ENCODE measurements at regions not wholly inside any gene's neighbourhood (a gene's known extent, or its start where the extent isn't known, plus 50 kb on each side); places are given as distances from the start of the nearest gene placed in this dataset.

DNA sequence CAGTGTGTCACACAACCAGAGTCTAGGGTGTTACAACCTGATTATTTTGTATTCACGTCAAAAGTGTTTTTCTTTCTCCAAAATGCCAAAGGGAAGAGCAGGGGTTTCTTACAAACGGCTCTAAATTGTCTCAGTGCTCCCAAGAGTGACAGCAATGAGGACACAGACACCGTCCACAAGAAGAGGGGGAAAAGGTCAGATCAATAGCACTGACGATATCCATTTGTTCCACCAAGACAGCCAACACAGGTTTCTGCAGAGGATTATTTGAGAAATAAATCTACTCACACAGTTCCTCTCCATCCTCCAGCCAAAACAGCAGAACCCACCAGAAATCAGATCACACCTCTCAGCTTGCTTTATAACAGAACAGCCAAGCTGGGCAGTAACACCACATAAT, 193.9 kb downstream of the SEC16B start:
- Mint-ChIP-seq H3K36me3 (ENCODE audit: insufficient read depth) (no peaks in the 10 kb centered on the region), H3K4me1 (no peaks in the 10 kb centered on the region), H3K9me3 (peaks cover 22% of the 10 kb centered on the region), H3K4me3 (no peak overlapping the region), H3K27ac (ENCODE audit: low read depth) (no peak overlapping the region), H3K27me3 (no peaks in the 10 kb centered on the region)
- DNase-seq (ENCODE audit: low spot score in 2 of 2) (no peak), ATAC-seq (replicated peaks; ENCODE audit: extremely low read depth, poor library complexity, severe bottlenecking) (no peak)

DNA sequence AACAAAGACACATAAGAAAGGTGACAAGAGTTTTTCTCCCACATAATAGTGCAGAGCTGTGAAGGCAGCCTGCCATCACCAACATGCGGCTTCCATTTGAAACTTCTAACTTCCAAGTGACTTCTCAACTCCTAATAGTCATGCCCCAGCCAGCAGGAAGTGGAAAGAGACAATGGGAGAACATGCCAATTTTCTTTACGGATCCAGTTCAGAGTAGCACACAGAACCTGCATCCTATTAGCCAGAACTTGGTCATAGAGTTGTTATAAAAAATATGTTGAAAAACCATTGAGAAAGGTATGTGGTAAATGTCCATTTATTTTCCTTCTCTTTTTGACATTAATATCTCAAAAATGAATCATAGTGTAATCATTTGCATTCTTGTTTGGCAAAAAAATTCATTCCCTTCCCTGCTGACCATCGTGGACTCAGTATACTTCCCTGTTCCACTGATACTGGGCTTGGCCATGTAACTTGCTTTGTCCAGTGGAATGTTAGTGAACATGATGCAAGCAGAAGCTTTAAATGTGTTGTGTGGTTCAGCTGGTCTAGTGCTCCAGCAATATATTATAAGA, 197.4 kb downstream of the SEC16B start:
- ATAC-seq (replicated peaks; ENCODE audit: extremely low read depth, poor library complexity, severe bottlenecking) = no peak
- H3K4me3 Mint-ChIP-seq = no peak overlapping the region

DNA sequence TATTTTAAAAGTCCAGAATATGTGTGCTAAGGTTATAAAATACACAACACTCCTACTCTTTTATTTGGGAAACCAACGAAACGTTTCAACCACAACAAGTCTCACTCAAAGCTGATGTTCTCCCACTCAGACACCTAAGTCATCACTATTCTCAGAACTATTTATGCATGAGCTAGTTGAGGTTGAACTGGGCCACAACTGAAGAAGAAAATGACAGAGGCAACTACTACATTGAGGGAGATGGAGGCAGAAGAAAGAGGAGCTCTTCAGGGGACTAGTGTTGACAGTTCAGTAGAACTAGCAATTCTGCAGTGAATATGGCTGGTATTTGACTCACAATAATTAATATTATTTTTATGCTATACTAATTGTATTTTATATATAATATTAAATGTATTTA, 198.2 kb downstream of the SEC16B start:
- Mint-ChIP-seq H3K4me1 (no peaks in the 10 kb centered on the region), H3K36me3 (ENCODE audit: insufficient read depth) (no peaks in the 10 kb centered on the region), H3K27me3 (no peaks in the 10 kb centered on the region), H3K9me3 (peaks cover 20% of the 10 kb centered on the region), H3K4me3 (no peak overlapping the region), H3K27ac (ENCODE audit: low read depth) (no peak overlapping the region)
- no peak for DNase-seq (ENCODE audit: low spot score in 2 of 2)
- ATAC-seq (replicated peaks; ENCODE audit: extremely low read depth, poor library complexity, severe bottlenecking) = no peak

More for the DNA sequence above, 197.4 kb downstream of the SEC16B start:
- Mint-ChIP-seq H3K9me3 (peaks cover 20% of the 10 kb centered on the region), H3K4me1 (no peaks in the 10 kb centered on the region), H3K36me3 (ENCODE audit: insufficient read depth) (no peaks in the 10 kb centered on the region), H3K27me3 (no peaks in the 10 kb centered on the region), H3K27ac (ENCODE audit: low read depth) (no peak overlapping the region)
- no peak for DNase-seq (ENCODE audit: low spot score in 2 of 2)

DNA sequence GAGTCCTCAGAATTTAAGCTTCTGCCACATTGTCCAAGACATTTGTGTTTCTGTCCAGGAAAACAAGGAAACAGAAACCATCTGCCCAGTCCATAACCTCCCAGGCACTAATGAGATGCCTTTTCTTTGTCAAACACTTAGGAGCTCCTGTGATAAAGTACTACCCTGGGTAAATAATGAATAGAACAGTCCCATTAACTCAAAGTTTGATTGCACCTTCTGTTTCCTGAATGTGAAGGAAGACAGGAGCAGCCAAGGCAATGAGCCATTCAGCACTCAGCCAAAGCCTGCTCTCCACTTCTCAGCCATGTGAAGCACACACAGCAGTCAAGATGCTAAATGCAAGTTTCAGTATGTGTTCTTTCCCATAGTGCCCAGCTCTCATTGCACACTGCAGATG, 199.8 kb downstream of the SEC16B start:
- Mint-ChIP-seq H3K4me1 (no peaks in the 10 kb centered on the region), H3K4me3 (no peak overlapping the region), H3K27ac (ENCODE audit: low read depth) (no peak overlapping the region), H3K36me3 (ENCODE audit: insufficient read depth) (no peaks in the 10 kb centered on the region), H3K27me3 (no peaks in the 10 kb centered on the region), H3K9me3 (peaks cover 11% of the 10 kb centered on the region)
- ATAC-seq (replicated peaks; ENCODE audit: extremely low read depth, poor library complexity, severe bottlenecking) (no peak), DNase-seq (ENCODE audit: low spot score in 2 of 2) (no peak)

DNA sequence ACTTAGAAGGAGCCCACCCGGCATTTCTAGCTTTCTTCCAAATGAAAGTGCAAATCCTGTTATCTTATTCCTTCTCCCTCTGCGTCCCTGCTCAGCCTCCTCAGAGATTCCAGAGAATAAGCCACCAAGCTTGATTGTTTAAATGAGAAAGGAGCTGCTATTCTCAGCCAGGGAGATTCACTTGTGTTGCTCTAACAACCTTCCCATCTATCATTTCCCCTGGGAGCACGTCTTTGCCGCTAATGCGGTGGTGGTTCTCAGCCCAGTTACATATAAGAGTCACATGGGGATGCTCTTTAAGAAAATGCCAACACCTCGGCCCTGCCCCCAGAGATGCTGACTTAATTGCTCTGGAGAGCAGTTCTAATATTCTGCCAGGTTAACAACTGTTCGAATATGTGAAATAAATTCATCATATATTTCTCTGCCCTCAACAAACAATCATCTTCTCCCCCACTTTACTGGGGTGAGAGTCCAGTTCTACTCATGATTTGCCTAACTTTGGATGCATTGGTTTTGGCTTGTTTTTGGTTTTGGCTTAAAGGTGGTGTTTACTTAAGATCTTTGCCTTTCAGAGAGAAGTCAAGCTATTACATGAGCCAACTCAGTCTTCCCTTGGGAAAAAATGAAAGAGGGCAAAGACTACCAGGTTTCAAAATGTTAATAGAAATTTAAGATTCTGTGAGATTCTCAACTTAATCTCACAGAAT, 213.9 kb downstream of the SEC16B start:
- H3K27ac Mint-ChIP-seq (ENCODE audit: low read depth) = no peak overlapping the region
- no peaks in the 10 kb centered on the region for H3K27me3 Mint-ChIP-seq
- H3K36me3 Mint-ChIP-seq (ENCODE audit: insufficient read depth) = no peaks in the 10 kb centered on the region
- DNase-seq (ENCODE audit: low spot score in 2 of 2) (no peak), ATAC-seq (replicated peaks; ENCODE audit: extremely low read depth, poor library complexity, severe bottlenecking) (no peak)
- H3K4me1 Mint-ChIP-seq = no peaks in the 10 kb centered on the region
- H3K4me3 Mint-ChIP-seq = no peak overlapping the region
- H3K9me3 Mint-ChIP-seq = peaks cover 19% of the 10 kb centered on the region

DNA sequence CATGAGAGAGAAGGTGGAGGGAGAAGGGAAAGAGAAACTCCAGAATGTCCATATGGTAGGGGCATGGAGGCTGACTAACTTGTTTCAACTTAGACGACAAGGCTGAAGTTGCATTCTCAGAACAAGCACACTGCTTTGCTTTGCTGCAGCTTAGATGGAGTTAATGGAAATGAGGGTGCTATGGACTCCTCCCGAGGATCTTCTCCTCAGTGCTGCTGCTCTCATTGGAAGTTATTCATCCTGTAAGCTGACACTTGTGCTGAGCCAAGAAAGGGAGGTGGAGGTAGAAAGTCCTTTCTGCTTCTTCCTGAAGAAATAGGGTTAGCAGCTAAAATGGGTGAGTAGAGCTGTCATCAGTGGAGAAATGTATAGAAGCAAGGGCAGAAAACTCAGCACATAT, 215.3 kb downstream of the SEC16B start:
- no peak overlapping the region for H3K4me3 Mint-ChIP-seq
- H3K27ac Mint-ChIP-seq (ENCODE audit: low read depth) = no peak overlapping the region
- no peak for ATAC-seq (replicated peaks; ENCODE audit: extremely low read depth, poor library complexity, severe bottlenecking)
- H3K4me1 Mint-ChIP-seq = no peaks in the 10 kb centered on the region
- no peaks in the 10 kb centered on the region for H3K36me3 Mint-ChIP-seq (ENCODE audit: insufficient read depth)
- no peaks in the 10 kb centered on the region for H3K27me3 Mint-ChIP-seq
- DNase-seq (ENCODE audit: low spot score in 2 of 2) = no peak
- peaks cover 19% of the 10 kb centered on the region for H3K9me3 Mint-ChIP-seq

DNA sequence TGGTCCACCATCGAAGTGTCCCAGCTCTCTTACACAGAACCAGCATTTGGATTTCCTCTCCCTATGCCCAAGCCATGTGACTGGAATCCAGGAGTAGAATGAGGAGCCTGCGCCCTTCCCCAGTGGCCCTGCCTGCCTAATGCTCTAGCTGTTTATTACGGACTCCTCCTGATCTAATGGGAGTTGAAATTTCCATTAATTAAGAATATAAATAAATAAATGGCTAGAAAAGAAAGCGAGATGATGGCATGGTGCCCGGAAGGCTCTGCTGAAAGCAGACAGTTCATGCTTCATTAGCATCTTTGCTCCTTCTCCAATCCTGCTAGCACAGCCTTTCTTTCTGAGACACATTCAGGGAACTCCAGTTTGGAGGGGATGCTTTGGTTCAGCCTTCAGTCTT, 216.2 kb downstream of the SEC16B start:
- Mint-ChIP-seq H3K4me3 (no peak overlapping the region), H3K27ac (ENCODE audit: low read depth) (no peak overlapping the region), H3K4me1 (no peaks in the 10 kb centered on the region), H3K36me3 (ENCODE audit: insufficient read depth) (no peaks in the 10 kb centered on the region), H3K27me3 (no peaks in the 10 kb centered on the region), H3K9me3 (peaks cover 14% of the 10 kb centered on the region)
- ATAC-seq (replicated peaks; ENCODE audit: extremely low read depth, poor library complexity, severe bottlenecking) (no peak), DNase-seq (ENCODE audit: low spot score in 2 of 2) (no peak)

DNA sequence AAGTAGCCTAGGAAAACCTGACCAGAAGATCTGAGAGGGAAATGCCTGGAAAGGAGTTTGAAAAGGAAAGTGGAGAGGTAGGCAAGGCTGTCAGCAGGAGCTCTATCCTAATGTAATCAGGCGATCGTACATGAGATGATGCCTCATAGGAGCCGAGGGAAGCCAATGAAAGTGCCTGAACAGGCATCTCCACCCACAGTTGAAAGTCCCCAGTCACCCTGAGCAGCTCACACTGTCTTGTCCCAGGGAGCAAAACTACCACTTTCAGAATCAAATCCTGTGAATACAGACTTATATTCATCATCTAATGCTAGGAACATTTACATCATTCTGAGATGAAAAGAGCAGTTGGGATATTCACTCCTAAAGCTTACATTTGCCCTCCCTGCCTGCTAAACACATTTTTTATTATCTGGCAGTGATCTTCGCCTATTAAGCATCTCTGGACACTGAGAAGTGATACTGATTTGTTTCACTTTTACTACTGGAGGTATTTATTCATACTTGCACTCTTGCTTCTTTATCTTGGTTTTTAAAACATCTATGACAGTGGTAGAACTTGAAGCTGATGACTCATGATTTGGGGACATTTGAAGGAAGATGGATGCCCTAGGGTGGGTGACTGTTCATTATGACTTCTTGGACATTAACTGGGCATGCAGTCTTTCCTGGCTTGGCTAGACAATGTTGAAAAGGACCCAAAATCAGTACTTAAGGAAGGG, 221.6 kb downstream of the SEC16B start:
- no peaks in the 10 kb centered on the region for H3K27me3 Mint-ChIP-seq
- H3K4me1 Mint-ChIP-seq = no peaks in the 10 kb centered on the region
- DNase-seq (ENCODE audit: low spot score in 2 of 2) (no peak), ATAC-seq (replicated peaks; ENCODE audit: extremely low read depth, poor library complexity, severe bottlenecking) (no peak)
- H3K27ac Mint-ChIP-seq (ENCODE audit: low read depth) = no peak overlapping the region
- peaks cover 20% of the 10 kb centered on the region for H3K9me3 Mint-ChIP-seq
- no peak overlapping the region for H3K4me3 Mint-ChIP-seq
- H3K36me3 Mint-ChIP-seq (ENCODE audit: insufficient read depth) = no peaks in the 10 kb centered on the region

DNA sequence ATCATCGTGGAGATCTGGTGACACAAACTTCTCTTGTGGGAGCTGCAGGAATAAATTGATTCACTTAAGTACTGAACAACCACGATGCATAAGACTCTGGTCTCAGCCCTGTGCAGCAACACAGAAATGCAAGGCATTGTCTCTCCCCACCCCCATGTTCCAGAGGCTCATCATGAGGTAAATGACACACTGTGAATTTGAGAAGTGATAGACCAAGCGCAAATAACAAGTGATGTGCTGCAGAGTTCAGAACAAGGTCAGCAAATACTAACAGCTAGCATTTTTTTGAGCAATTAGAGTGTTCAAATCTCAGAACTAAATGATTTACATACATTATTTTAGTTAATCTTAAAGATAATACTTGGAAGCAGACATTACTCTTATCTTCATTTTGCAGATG, 223.7 kb downstream of the SEC16B start:
- no peak overlapping the region for H3K27ac Mint-ChIP-seq (ENCODE audit: low read depth)
- ATAC-seq (replicated peaks; ENCODE audit: extremely low read depth, poor library complexity, severe bottlenecking) (no peak), DNase-seq (ENCODE audit: low spot score in 2 of 2) (no peak)
- H3K27me3 Mint-ChIP-seq = no peaks in the 10 kb centered on the region
- no peaks in the 10 kb centered on the region for H3K4me1 Mint-ChIP-seq
- H3K4me3 Mint-ChIP-seq = no peak overlapping the region
- peaks cover 15% of the 10 kb centered on the region for H3K9me3 Mint-ChIP-seq
- no peaks in the 10 kb centered on the region for H3K36me3 Mint-ChIP-seq (ENCODE audit: insufficient read depth)

DNA sequence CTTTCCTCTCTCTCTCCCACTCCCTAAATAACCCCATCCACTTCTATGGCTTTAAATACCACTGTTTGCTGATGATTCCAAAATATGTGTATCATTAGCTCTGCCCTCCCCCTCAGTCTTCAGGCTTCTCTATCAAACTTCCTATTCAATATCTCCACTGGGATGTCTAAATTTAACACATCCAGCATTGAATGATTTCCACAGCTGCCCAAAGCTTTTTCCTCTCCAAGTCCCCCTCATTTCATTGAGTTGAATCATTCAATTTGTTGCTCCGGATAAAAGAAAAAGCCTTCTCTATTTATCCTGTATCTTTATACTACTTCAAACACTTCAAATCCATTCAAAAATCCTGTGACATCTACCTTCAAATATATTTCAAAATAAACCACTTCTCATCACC, 225.0 kb downstream of the SEC16B start:
- Mint-ChIP-seq H3K4me1 (no peaks in the 10 kb centered on the region), H3K9me3 (peaks cover 15% of the 10 kb centered on the region), H3K36me3 (ENCODE audit: insufficient read depth) (no peaks in the 10 kb centered on the region), H3K27ac (ENCODE audit: low read depth) (no peak overlapping the region), H3K4me3 (no peak overlapping the region), H3K27me3 (no peaks in the 10 kb centered on the region)
- ATAC-seq (replicated peaks; ENCODE audit: extremely low read depth, poor library complexity, severe bottlenecking) = no peak
- no peak for DNase-seq (ENCODE audit: low spot score in 2 of 2)

DNA sequence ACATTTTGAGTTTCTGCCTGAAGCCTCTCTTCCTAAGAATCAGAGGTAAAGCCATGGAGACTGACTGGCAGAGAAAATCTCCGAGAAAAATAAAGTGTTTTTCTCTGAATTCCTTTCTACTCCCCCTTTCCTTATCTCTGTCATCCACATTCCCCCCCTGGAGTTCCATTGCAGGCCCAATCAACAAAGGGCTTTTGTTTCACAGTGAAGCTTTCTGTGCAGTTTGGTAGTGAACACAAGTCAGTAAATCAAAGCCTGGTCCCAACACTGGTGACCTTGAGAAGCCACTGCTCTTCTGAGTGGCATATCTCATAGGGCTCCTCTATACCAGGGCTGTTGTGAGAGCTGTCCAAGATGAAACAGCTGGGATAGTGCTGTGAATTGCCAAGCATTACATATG, 228.4 kb downstream of the SEC16B start:
- Mint-ChIP-seq H3K36me3 (ENCODE audit: insufficient read depth) (no peaks in the 10 kb centered on the region), H3K4me3 (no peak overlapping the region), H3K27me3 (no peaks in the 10 kb centered on the region), H3K9me3 (peaks cover 15% of the 10 kb centered on the region), H3K4me1 (no peaks in the 10 kb centered on the region), H3K27ac (ENCODE audit: low read depth) (no peak overlapping the region)
- DNase-seq (ENCODE audit: low spot score in 2 of 2) (no peak), ATAC-seq (replicated peaks; ENCODE audit: extremely low read depth, poor library complexity, severe bottlenecking) (no peak)

DNA sequence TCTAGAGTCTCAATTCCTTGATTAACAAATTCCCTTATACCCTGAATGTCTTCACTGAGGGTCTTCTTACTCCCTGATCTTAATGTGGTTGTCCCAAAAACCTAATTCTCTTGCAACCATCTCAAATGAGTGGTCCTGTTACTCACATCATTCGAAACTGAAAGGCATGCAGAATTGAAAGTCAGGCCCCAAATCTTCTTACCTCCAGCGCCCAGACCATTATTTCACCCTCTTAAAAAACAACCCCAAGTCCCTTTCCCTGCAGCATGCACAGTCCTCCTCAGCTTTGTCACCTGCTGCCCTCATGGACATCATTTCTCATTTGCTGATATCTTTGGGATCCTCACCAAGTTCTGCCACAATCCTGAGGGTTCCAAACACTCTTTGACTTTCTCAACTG, 230.1 kb downstream of the SEC16B start:
- Mint-ChIP-seq H3K27me3 (no peaks in the 10 kb centered on the region), H3K27ac (ENCODE audit: low read depth) (no peak overlapping the region), H3K36me3 (ENCODE audit: insufficient read depth) (no peaks in the 10 kb centered on the region), H3K4me3 (no peak overlapping the region), H3K9me3 (peaks cover 3% of the 10 kb centered on the region), H3K4me1 (no peaks in the 10 kb centered on the region)
- DNase-seq (ENCODE audit: low spot score in 2 of 2) (no peak), ATAC-seq (replicated peaks; ENCODE audit: extremely low read depth, poor library complexity, severe bottlenecking) (no peak)

DNA sequence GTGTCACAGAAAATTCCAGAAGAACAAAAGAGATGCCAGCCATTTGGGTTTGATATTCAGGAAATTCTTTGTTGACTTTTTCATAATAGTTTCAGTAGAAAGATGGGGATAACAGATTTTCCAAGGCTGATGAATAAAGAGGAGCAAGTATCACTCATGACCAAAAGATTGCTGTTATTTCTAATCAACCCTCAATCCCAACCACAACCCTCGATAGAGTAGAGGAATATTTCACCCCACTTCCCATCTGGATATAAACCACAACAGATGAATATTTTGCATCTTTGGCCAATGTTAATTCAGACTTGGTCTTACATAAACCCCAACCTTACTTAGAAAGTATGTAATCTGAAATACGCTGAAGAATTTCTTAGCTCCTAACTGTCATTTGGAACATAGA, 232.4 kb downstream of the SEC16B start:
- Mint-ChIP-seq H3K9me3 (peaks cover 9% of the 10 kb centered on the region), H3K4me3 (no peak overlapping the region), H3K36me3 (ENCODE audit: insufficient read depth) (no peaks in the 10 kb centered on the region), H3K27ac (ENCODE audit: low read depth) (no peak overlapping the region), H3K27me3 (no peaks in the 10 kb centered on the region), H3K4me1 (no peaks in the 10 kb centered on the region)
- no peak for DNase-seq (ENCODE audit: low spot score in 2 of 2)
- ATAC-seq (replicated peaks; ENCODE audit: extremely low read depth, poor library complexity, severe bottlenecking) = no peak
